Stimulated activated CD4-positive, alpha-beta T cell treated with anti-CD3 and anti-CD28 coated beads, Interleukin-4, amount 100 ng/mL, for 1 hour (primary cell): ENCODE measurements at regions not wholly inside any gene's neighbourhood (a gene's known extent, or its start where the extent isn't known, plus 50 kb on each side); places are given as distances from the start of the nearest gene placed in this dataset.

Experiments
- DNase-seq: peaks from one replicate; pipeline ENCODE4 v3.0.0-alpha.2; 2020

GRCh38 chr22:49031746-49032330 is 795.8 kb downstream of the BRD1 start:
- no peak for DNase-seq

- DNase-seq: no peak
Observed at GRCh38 chr22:49028111-49028510, 799.6 kb downstream of the BRD1 start.

- no peak for DNase-seq
Observed at GRCh38 chr22:49027368-49027670, 800.4 kb downstream of the BRD1 start.

- DNase-seq: no peak
Observed at GRCh38 chr22:49026494-49027367, 800.9 kb downstream of the BRD1 start.

GRCh38 chr22:49025791-49026493 is 801.7 kb downstream of the BRD1 start:
- no peak for DNase-seq

- no peak for DNase-seq
Observed at GRCh38 chr22:49024775-49025440, 802.8 kb downstream of the BRD1 start.

GRCh38 chr22:49023879-49024774 is 803.5 kb downstream of the BRD1 start:
- no peak for DNase-seq

- DNase-seq: no peak
Observed at GRCh38 chr22:49023161-49023878, 804.4 kb downstream of the BRD1 start.

- DNase-seq: no peak
Observed at GRCh38 chr22:49022816-49023160, 804.9 kb downstream of the BRD1 start.

- DNase-seq: no peak
Observed at GRCh38 chr22:49021926-49022815, 805.5 kb downstream of the BRD1 start.

- DNase-seq: no peak
Observed at GRCh38 chr22:49021131-49021925, 806.3 kb downstream of the BRD1 start.

GRCh38 chr22:49019737-49020713 is 807.6 kb downstream of the BRD1 start:
- DNase-seq: no peak

GRCh38 chr22:49018601-49019000 is 809.1 kb downstream of the BRD1 start:
- no peak for DNase-seq

- DNase-seq: no peak
Observed at GRCh38 chr22:49017482-49018329, 810.0 kb downstream of the BRD1 start.

- DNase-seq: no peak
Observed at GRCh38 chr22:49016909-49017481, 810.7 kb downstream of the BRD1 start.

- DNase-seq: no peak
Observed at GRCh38 chr22:49015993-49016908, 811.4 kb downstream of the BRD1 start.
